HEK293T (cell line): ENCODE measurements at regions not wholly inside any gene's neighbourhood (a gene's known extent, or its start where the extent isn't known, plus 50 kb on each side); places are given as distances from the start of the nearest gene placed in this dataset.

Experiments
- CTCF ChIA-PET: fragments of 350-600 bp; formaldehyde crosslinking; extraction: SDS; loops from one replicate; lab custom pipeline; 2021; ENCODE audit warnings: antibody characterized with exemption, inconsistent platforms; lab: Yijun Ruan, JAX
- POLR2A ChIA-PET: fragments of 350-600 bp; formaldehyde crosslinking; extraction: SDS; loops from one replicate; lab custom pipeline; 2020; ENCODE audit warnings: antibody characterized with exemption, inconsistent platforms; lab: Yijun Ruan, JAX
- DNase-seq: peaks from one replicate; pipeline ENCODE4 v3.0.0; 2012; ENCODE audit warnings: mixed read lengths; ENCODE audit errors: extremely low spot score
- ARNT ChIP-seq: fragments of 450-650 bp; IDR thresholded peaks from 2 replicates; pipeline ENCODE4 v1.6.1; 2017; ENCODE audit warnings: mild to moderate bottlenecking
- BHLHE40 ChIP-seq: fragments of 450-650 bp; IDR thresholded peaks from 2 replicates; pipeline ENCODE4 v1.6.1; 2016; ENCODE audit warnings: mild to moderate bottlenecking, moderate library complexity, borderline replicate concordance
- CTBP1 ChIP-seq: fragments of 450-650 bp; IDR thresholded peaks from 2 replicates; pipeline ENCODE4 v1.6.1; 2016; ENCODE audit warnings: borderline replicate concordance
- ELF4 ChIP-seq: fragments of 450-650 bp; IDR thresholded peaks from 2 replicates; pipeline ENCODE4 v1.6.1; 2017; ENCODE audit warnings: antibody characterized with exemption
- FOXA1 ChIP-seq: fragments of 450-650 bp; IDR thresholded peaks from 2 replicates; pipeline ENCODE4 v1.6.1; 2016; ENCODE audit warnings: mild to moderate bottlenecking
- FOXK2 ChIP-seq: fragments of 450-650 bp; IDR thresholded peaks from 2 replicates; pipeline ENCODE4 v1.6.1; 2016; ENCODE audit warnings: mild to moderate bottlenecking
- FOXM1 ChIP-seq: fragments of 450-650 bp; IDR thresholded peaks from 2 replicates; pipeline ENCODE4 v1.6.1; 2017; ENCODE audit warnings: mild to moderate bottlenecking, borderline replicate concordance
- HDGF ChIP-seq: fragments of 450-650 bp; IDR thresholded peaks from 2 replicates; pipeline ENCODE4 v1.6.1; 2017; ENCODE audit warnings: antibody characterized with exemption, borderline replicate concordance
- L3MBTL2 ChIP-seq: fragments of 450-650 bp; conservative IDR thresholded peaks from 2 replicates; pipeline ENCODE4 v1.6.1; 2016; ENCODE audit warnings: mild to moderate bottlenecking
- LEF1 ChIP-seq: fragments of 450-650 bp; IDR thresholded peaks from 2 replicates; pipeline ENCODE4 v1.6.1; 2017; ENCODE audit warnings: mild to moderate bottlenecking, borderline replicate concordance
- NFRKB ChIP-seq: fragments of 450-650 bp; IDR thresholded peaks from 2 replicates; pipeline ENCODE4 v1.6.1; 2016; ENCODE audit warnings: mild to moderate bottlenecking, moderate library complexity
- PKNOX1 ChIP-seq: fragments of 450-650 bp; IDR thresholded peaks from 2 replicates; pipeline ENCODE4 v1.6.1; 2016
- SP1 ChIP-seq: fragments of 450-650 bp; IDR thresholded peaks from 2 replicates; pipeline ENCODE4 v1.6.1; 2017
- SUZ12 ChIP-seq: fragments of 450-650 bp; IDR thresholded peaks from 2 replicates; pipeline ENCODE4 v1.6.1; 2016; ENCODE audit warnings: mild to moderate bottlenecking
- TARDBP ChIP-seq: fragments of 450-650 bp; IDR thresholded peaks from 2 replicates; pipeline ENCODE4 v1.6.1; 2016
- ZNF384 ChIP-seq: fragments of 450-650 bp; IDR thresholded peaks from 2 replicates; pipeline ENCODE4 v1.6.1; 2016

GRCh38 chr3:72449551-72449950, 398.7 kb downstream of the SHQ1 start:
- no peak for DNase-seq
- TF ChIP-seq CTBP1 (no peak), ARNT (no peak), FOXA1 (no peak), HDGF (no peak)
- ChIA-PET CTCF (no interaction called here), POLR2A (no interaction called here)

GRCh38 chr3:72448858-72449257, 399.4 kb downstream of the SHQ1 start:
- ChIA-PET CTCF (no interaction called here), POLR2A (interaction anchor here (1.2 kb wide), 1 partner anchor 39 kb away, joined by 6 read pairs; no protein-coding TSS in a partner anchor)
- DNase-seq, result no peak
- TF ChIP-seq FOXA1 (no peak), BHLHE40 (no peak), SP1 (no peak)

- DNase-seq, result no peak
- CTCF ChIA-PET, result no interaction called here
- TF ChIP-seq NFRKB (no peak), ELF4 (no peak), ZNF384 (no peak), FOXA1 (no peak)
- POLR2A ChIA-PET, result interaction anchor here (0.8 to 1.2 kb wide), 2 partner anchors 39 to 62 kb away, joined by 3 to 6 read pairs; no protein-coding TSS in a partner anchor
These were observed 399.8 kb downstream of the SHQ1 start for GRCh38 chr3:72448375-72448823.

- POLR2A ChIA-PET, result interaction anchor here (0.6 to 1.4 kb wide), 6 partner anchors 18 to 67 kb away, joined by 3 to 6 read pairs (median 3); no protein-coding TSS in a partner anchor
- CTCF ChIA-PET, result no interaction called here
- peak; percentile 93 for DNase-seq
- TF ChIP-seq CTBP1, result no peak
- peak; percentile 44; the same call in 1 of the 2 replicates for TF ChIP-seq LEF1
- TF ChIP-seq L3MBTL2, result peak; percentile 96
- no peak for TF ChIP-seq FOXM1
- TF ChIP-seq ARNT, result peak; percentile 94
These were observed 400.9 kb downstream of the SHQ1 start for GRCh38 chr3:72447059-72447946.

GRCh38 chr3:72446218-72447058, 401.8 kb downstream of the SHQ1 start, which contains the start of gene RYBP:
TSS of gene RYBP (minus strand) at chr3:72446621.
- ChIA-PET CTCF (no interaction called here), POLR2A (interaction anchor here (1.4 kb wide), 1 partner anchor 39 kb away, joined by 3 read pairs; no protein-coding TSS in a partner anchor)
- peak; percentile 17 for DNase-seq
- TF ChIP-seq PKNOX1 (peak; percentile 81), ARNT (no peak), FOXA1 (no peak), ELF4 (no peak), BHLHE40 (no peak), FOXM1 (no peak), SP1 (no peak), NFRKB (no peak), L3MBTL2 (peak; percentile 82), LEF1 (no peak), HDGF (no peak), TARDBP (no peak; the same call in 1 of the 2 replicates), ZNF384 (peak; percentile 79), SUZ12 (no peak), FOXK2 (no peak), CTBP1 (no peak)

- POLR2A ChIA-PET, result no interaction called here
- DNase-seq, result no peak
- TF ChIP-seq CTBP1, result no peak
- no peak for TF ChIP-seq TARDBP
- no peak for TF ChIP-seq BHLHE40
- no peak for TF ChIP-seq NFRKB
- TF ChIP-seq FOXK2, result no peak
- no peak for TF ChIP-seq LEF1
- TF ChIP-seq L3MBTL2, result no peak
- TF ChIP-seq ARNT, result no peak
- TF ChIP-seq SUZ12, result no peak
- TF ChIP-seq ZNF384, result no peak
- CTCF ChIA-PET, result no interaction called here
These were observed 402.4 kb downstream of the SHQ1 start for GRCh38 chr3:72445827-72446217.

GRCh38 chr3:72444656-72445223, 403.5 kb downstream of the SHQ1 start:
- DNase-seq, result no peak
- POLR2A ChIA-PET, result no interaction called here
- TF ChIP-seq SP1, result no peak
- CTCF ChIA-PET, result no interaction called here
